CD4-positive, CD25-positive, alpha-beta regulatory T cell (primary cell): ENCODE measurements at regions not wholly inside any gene's neighbourhood (a gene's known extent, or its start where the extent isn't known, plus 50 kb on each side); places are given as distances from the start of the nearest gene placed in this dataset.

Experiments
- ATAC-seq, 2 donors: fragments of 150-1000 bp; cut with Tn5 transposase; one replicate each; pipeline ENCODE4 v1.10.0; 2021; ENCODE audit warnings: low read depth in 2 of 2, moderate number of reproducible peaks in 2 of 2, moderate library complexity in 1 of 2
- DNase-seq, 3 donors: peaks; one replicate each; pipeline versions ENCODE4 v3.0.0 to v3.0.0-alpha.2; 2012 to 2022; ENCODE audit warnings: mixed read lengths in 1 of 3
- H3K27ac ChIP-seq: one replicate; pipeline ENCODE4 v1.7.0; 2013; ENCODE audit warnings: mild to moderate bottlenecking, low read length; ENCODE audit not compliant: insufficient read depth, poor library complexity, severe bottlenecking
- H3K27me3 ChIP-seq: one replicate; pipeline ENCODE4 v1.7.0; 2013; ENCODE audit warnings: low read length; ENCODE audit not compliant: control insufficient read depth, insufficient read depth
- H3K36me3 ChIP-seq: one replicate; pipeline ENCODE4 v1.7.0; 2013; ENCODE audit warnings: mild to moderate bottlenecking, low read length, moderate library complexity; ENCODE audit not compliant: control insufficient read depth, insufficient read depth
- H3K4me1 ChIP-seq: 2 replicates; pipeline ENCODE4 v1.7.0; 2013; ENCODE audit warnings: mild to moderate bottlenecking, low read length; ENCODE audit not compliant: insufficient read depth, control insufficient read depth, poor library complexity, severe bottlenecking
- H3K4me3 ChIP-seq: one replicate; pipeline ENCODE4 v1.7.0; 2013; ENCODE audit warnings: low read depth, mild to moderate bottlenecking, low read length, moderate library complexity
- H3K9me3 ChIP-seq, 2 experiments: 1 replicate in 1 of 2; 2 replicates in 1 of 2; pipeline ENCODE4 v1.7.0; 2013; ENCODE audit warnings: low read length in 2 of 2, mild to moderate bottlenecking in 1 of 2, moderate library complexity in 1 of 2; ENCODE audit not compliant: control insufficient read depth in 2 of 2
- H3K27ac Mint-ChIP-seq, 3 donors: one replicate each; pipeline ENCODE4 v1.8.0; 2020 to 2022; ENCODE audit warnings: mild to moderate bottlenecking in 3 of 3, mixed read lengths in 3 of 3, moderate library complexity in 2 of 3
- H3K27me3 Mint-ChIP-seq: one replicate; pipeline ENCODE4 v1.8.0; 2022; ENCODE audit warnings: mild to moderate bottlenecking, mixed read lengths
- H3K36me3 Mint-ChIP-seq: one replicate; pipeline ENCODE4 v1.8.0; 2020; ENCODE audit warnings: mixed read lengths
- H3K4me1 Mint-ChIP-seq, 4 donors: one replicate each; pipeline ENCODE4 v1.8.0; 2020 to 2022; ENCODE audit warnings: mixed read lengths in 4 of 4, mild to moderate bottlenecking in 1 of 4
- H3K4me3 Mint-ChIP-seq, 4 donors: one replicate each; pipeline ENCODE4 v1.8.0; 2020 to 2022; ENCODE audit warnings: mild to moderate bottlenecking in 4 of 4, mixed read lengths in 4 of 4, moderate library complexity in 3 of 4
- H3K9me3 Mint-ChIP-seq, 7 donors: one replicate each; pipeline ENCODE4 v1.8.0; 2020 to 2022; ENCODE audit warnings: mixed read lengths in 7 of 7, mild to moderate bottlenecking in 3 of 7, moderate library complexity in 2 of 7

- H3K36me3 Mint-ChIP-seq: no peaks in the 10 kb centered on the region
- ATAC-seq: no peak
- H3K27ac ChIP-seq: no peak overlapping the region
Observed at GRCh38 chr21:31546443-31547170, 112.9 kb upstream of the SOD1 start.

GRCh38 chr21:31545036-31545435, 114.5 kb upstream of the SOD1 start:
- Mint-ChIP-seq H3K4me3 (no peak overlapping the region), H3K27me3 (peaks cover 8% of the 10 kb centered on the region), H3K36me3 (no peaks in the 10 kb centered on the region), H3K27ac (no peak overlapping the region), H3K4me1 (peaks cover 0 to 5% (median 1%) of the 10 kb centered on the region in 4 donors), H3K9me3 (no peaks in the 10 kb centered on the region)
- ATAC-seq (no peak), DNase-seq (no peak)
- Histone ChIP-seq H3K36me3 (no peaks in the 10 kb centered on the region), H3K27ac (no peak overlapping the region), H3K4me1 (no peaks in the 10 kb centered on the region), H3K27me3 (peaks cover 2% of the 10 kb centered on the region), H3K9me3 (no peaks in the 10 kb centered on the region), H3K4me3 (no peak overlapping the region)

More at GRCh38 chr21:31546443-31547170, 112.9 kb upstream of the SOD1 start:
- H3K4me1 ChIP-seq: no peaks in the 10 kb centered on the region
- DNase-seq: no peak
- Mint-ChIP-seq H3K9me3 (no peaks in the 10 kb centered on the region), H3K4me3 (no peak overlapping the region), H3K27me3 (peaks cover 8% of the 10 kb centered on the region), H3K4me1 (peaks cover 0 to 3% (median 0%) of the 10 kb centered on the region in 4 donors), H3K27ac (no peak overlapping the region)
- H3K9me3 ChIP-seq: no peaks in the 10 kb centered on the region
- H3K27me3 ChIP-seq: peaks cover 2% of the 10 kb centered on the region
- H3K36me3 ChIP-seq: no peaks in the 10 kb centered on the region
- no peak overlapping the region for H3K4me3 ChIP-seq

GRCh38 chr21:31543191-31543590, 116.3 kb upstream of the SOD1 start:
- H3K4me1 ChIP-seq: no peaks in the 10 kb centered on the region
- no peak for ATAC-seq
- Mint-ChIP-seq H3K27ac (no peak overlapping the region), H3K4me1 (peaks cover 0 to 5% (median 0%) of the 10 kb centered on the region in 4 donors), H3K4me3 (no peak overlapping the region), H3K36me3 (no peaks in the 10 kb centered on the region), H3K27me3 (peaks cover 8% of the 10 kb centered on the region), H3K9me3 (no peaks in the 10 kb centered on the region)
- H3K27me3 ChIP-seq: no peaks in the 10 kb centered on the region
- no peaks in the 10 kb centered on the region for H3K36me3 ChIP-seq
- H3K4me3 ChIP-seq: no peak overlapping the region
- H3K9me3 ChIP-seq: no peaks in the 10 kb centered on the region
- H3K27ac ChIP-seq: no peak overlapping the region
- no peak for DNase-seq

GRCh38 chr21:31538816-31539215, 120.7 kb upstream of the SOD1 start:
- Histone ChIP-seq H3K36me3 (no peaks in the 10 kb centered on the region), H3K27me3 (no peaks in the 10 kb centered on the region), H3K4me1 (no peaks in the 10 kb centered on the region), H3K27ac (no peak overlapping the region), H3K4me3 (no peak overlapping the region), H3K9me3 (no peaks in the 10 kb centered on the region)
- ATAC-seq: no peak
- no peak overlapping the region for H3K27ac Mint-ChIP-seq
- H3K9me3 Mint-ChIP-seq: no peaks in the 10 kb centered on the region
- H3K4me1 Mint-ChIP-seq: peaks cover 0 to 5% (median 0%) of the 10 kb centered on the region in 4 donors
- no peak for DNase-seq
- no peaks in the 10 kb centered on the region for H3K36me3 Mint-ChIP-seq
- no peaks in the 10 kb centered on the region for H3K27me3 Mint-ChIP-seq
- no peak overlapping the region for H3K4me3 Mint-ChIP-seq

GRCh38 chr21:31537872-31538576, 121.5 kb upstream of the SOD1 start:
- Mint-ChIP-seq H3K4me1 (peaks cover 0 to 5% (median 0%) of the 10 kb centered on the region in 4 donors), H3K36me3 (no peaks in the 10 kb centered on the region), H3K9me3 (no peaks in the 10 kb centered on the region), H3K4me3 (no peak overlapping the region), H3K27me3 (no peaks in the 10 kb centered on the region), H3K27ac (no peak overlapping the region)
- Histone ChIP-seq H3K9me3 (no peaks in the 10 kb centered on the region), H3K27ac (no peak overlapping the region), H3K4me3 (no peak overlapping the region), H3K36me3 (no peaks in the 10 kb centered on the region), H3K27me3 (no peaks in the 10 kb centered on the region), H3K4me1 (no peaks in the 10 kb centered on the region)
- DNase-seq (peak in 1 of 3 donors; percentile 24), ATAC-seq (no peak)

- H3K27me3 ChIP-seq: no peaks in the 10 kb centered on the region
- H3K4me1 Mint-ChIP-seq: peaks cover 0 to 5% (median 0%) of the 10 kb centered on the region in 4 donors
- no peaks in the 10 kb centered on the region for H3K36me3 ChIP-seq
- no peaks in the 10 kb centered on the region for H3K4me1 ChIP-seq
- H3K27me3 Mint-ChIP-seq: no peaks in the 10 kb centered on the region
- H3K4me3 ChIP-seq: no peak overlapping the region
- no peak overlapping the region for H3K4me3 Mint-ChIP-seq
- H3K27ac Mint-ChIP-seq: no peak overlapping the region
- H3K9me3 ChIP-seq: no peaks in the 10 kb centered on the region
- DNase-seq (no peak), ATAC-seq (no peak)
- H3K36me3 Mint-ChIP-seq: no peaks in the 10 kb centered on the region
- no peaks in the 10 kb centered on the region for H3K9me3 Mint-ChIP-seq
- H3K27ac ChIP-seq: no peak overlapping the region
Observed at GRCh38 chr21:31536138-31536537, 123.4 kb upstream of the SOD1 start.

- Mint-ChIP-seq H3K4me1 (peaks cover 0 to 11% (median 6%) of the 10 kb centered on the region in 4 donors), H3K36me3 (no peaks in the 10 kb centered on the region), H3K27ac (no peak overlapping the region), H3K27me3 (no peaks in the 10 kb centered on the region), H3K9me3 (no peaks in the 10 kb centered on the region), H3K4me3 (no peak overlapping the region)
- no peaks in the 10 kb centered on the region for H3K4me1 ChIP-seq
- H3K36me3 ChIP-seq: no peaks in the 10 kb centered on the region
- no peak for ATAC-seq
- H3K27me3 ChIP-seq: no peaks in the 10 kb centered on the region
- H3K4me3 ChIP-seq: no peak overlapping the region
- H3K9me3 ChIP-seq: no peaks in the 10 kb centered on the region
- H3K27ac ChIP-seq: no peak overlapping the region
- no peak for DNase-seq
Observed at GRCh38 chr21:31531967-31532366, 127.5 kb upstream of the SOD1 start.
